HCT116 (cell line): ENCODE measurements at regions not wholly inside any gene's neighbourhood (a gene's known extent, or its start where the extent isn't known, plus 50 kb on each side); places are given as distances from the start of the nearest gene placed in this dataset.
A peak's percentile ranks its signal among the peaks of the same experiment; 100 is the strongest.

ENCODE experiments used
- ATAC-seq: fragments of 200-7000 bp; cut with Tn5 transposase; 2 replicates; pipeline ENCODE4 v1.9.1; 2020; ENCODE audit warnings: mild to moderate bottlenecking, moderate library complexity
- BruUV-seq: library from RNA; stranded (reverse); fragments of 400-500 nt; replicated peaks from 2 replicates; lab custom pipeline; 2021; lab: Mats Ljungman, UMichigan
- CTCF ChIA-PET: fragments of 300-600 bp; sonication (Branson Sonifier 250); formaldehyde crosslinking; loops from one replicate; lab custom pipeline; 2021; ENCODE audit warnings: antibody characterized with exemption; lab: Charles Lee
- POLR2A ChIA-PET: fragments of 300-600, 350-600 bp; sonication (Branson Sonifier 250); formaldehyde crosslinking; loops from one replicate; lab custom pipeline; 2021; ENCODE audit warnings: antibody characterized with exemption; lab: Charles Lee
- RAD21 ChIA-PET, 2 experiments: fragments of 300-600 bp; sonication (Branson Sonifier 250); formaldehyde crosslinking; loops; one replicate each; lab custom pipeline; 2023; ENCODE audit warnings: low total read pairs in 2 of 2; ENCODE audit not compliant: uncharacterized antibody in 2 of 2, unreplicated experiment in 2 of 2, low non-redundant PET in 1 of 2; lab: Charles Lee
- DNase-seq: peaks from one replicate; pipeline ENCODE4 v3.0.0-alpha.2; 2010; ENCODE audit warnings: low read depth, low spot score
- H2AFZ ChIP-seq: fragments of 200-600 bp; shearing (Covaris generic), sonication (generic); 2 replicates; pipeline ENCODE4 v1.6.1; 2017; ENCODE audit warnings: low read depth, mixed run types, mixed read lengths, antibody characterized with exemption, low read length; ENCODE audit not compliant: poor library complexity, severe bottlenecking
- H3K27ac ChIP-seq: 2 replicates; pipeline ENCODE4 v1.5.1; 2012; ENCODE audit warnings: low read depth, low read length
- H3K27me3 ChIP-seq: fragments of 200-600 bp; sonication (generic); 2 replicates; pipeline ENCODE4 v1.6.1; 2016; ENCODE audit warnings: mixed run types, low read length, mixed read lengths; ENCODE audit not compliant: insufficient read depth
- H3K36me3 ChIP-seq, 2 experiments: fragments of 200-500 bp in 1 of 2; fragments of 200-600 bp in 1 of 2; sonication (Bioruptor generic) in 1 of 2; sonication (generic) in 1 of 2; 2 replicates each; pipeline versions ENCODE4 v1.5.1 to v1.6.1; 2014 to 2016; ENCODE audit warnings: low read length in 2 of 2, inconsistent platforms in 1 of 2, mixed read lengths in 1 of 2, mixed run types in 1 of 2; ENCODE audit not compliant: insufficient read depth in 2 of 2, control insufficient read depth in 1 of 2
- H3K4me1 ChIP-seq, 2 experiments: fragments of 200-600 bp in 1 of 2; sonication (generic) in 1 of 2; 2 replicates each; pipeline versions ENCODE4 v1.5.1 to v1.6.1; 2012 to 2017; ENCODE audit warnings: low read length in 2 of 2, inconsistent platforms in 1 of 2, mild to moderate bottlenecking in 1 of 2, mixed read lengths in 1 of 2, mixed run types in 1 of 2, moderate library complexity in 1 of 2; ENCODE audit not compliant: insufficient read depth in 2 of 2, control insufficient read depth in 1 of 2
- H3K4me2 ChIP-seq: fragments of 200-600 bp; sonication (generic); 2 replicates; pipeline ENCODE4 v1.6.1; 2017; ENCODE audit warnings: mixed run types, low read length, mixed read lengths
- H3K4me3 ChIP-seq, 2 experiments: fragments of 200-600 bp in 1 of 2; sonication (generic) in 1 of 2; replicated peaks in 1 of 2; 2 replicates each; pipeline ENCODE4 v1.5.1; 2011 to 2016; ENCODE audit warnings: low read length in 2 of 2, control low read depth in 1 of 2, low read depth in 1 of 2, mild to moderate bottlenecking in 1 of 2, mixed read lengths in 1 of 2, mixed run types in 1 of 2
- H3K79me2 ChIP-seq: fragments of 200-600 bp; sonication (generic); 2 replicates; pipeline ENCODE4 v1.6.1; 2017; ENCODE audit warnings: mild to moderate bottlenecking, mixed run types, low read length, moderate library complexity, mixed read lengths; ENCODE audit not compliant: insufficient read depth
- H3K9ac ChIP-seq: fragments of 200-600 bp; sonication (generic); 2 replicates; pipeline ENCODE4 v1.6.1; 2016; ENCODE audit warnings: low read length, mixed read lengths
- H3K9me2 ChIP-seq: fragments of 200-600 bp; sonication (generic), shearing (Covaris generic); 2 replicates; pipeline ENCODE4 v1.6.1; 2017; ENCODE audit warnings: mixed run types, mild to moderate bottlenecking, moderate library complexity; ENCODE audit not compliant: insufficient read depth
- H3K9me3 ChIP-seq, 2 experiments: fragments of 200-500 bp in 1 of 2; fragments of 200-600 bp in 1 of 2; sonication (Bioruptor generic) in 1 of 2; sonication (generic) in 1 of 2; 2 replicates each; pipeline ENCODE4 v1.6.1; 2014 to 2017; ENCODE audit warnings: low read length in 2 of 2, mixed read lengths in 2 of 2, inconsistent platforms in 1 of 2, low read depth in 1 of 2, mild to moderate bottlenecking in 1 of 2, mixed run types in 1 of 2, moderate library complexity in 1 of 2; ENCODE audit not compliant: control insufficient read depth in 1 of 2, insufficient read depth in 1 of 2
- H4K20me1 ChIP-seq: fragments of 200-600 bp; sonication (generic), shearing (Covaris generic); 2 replicates; pipeline ENCODE4 v1.6.1; 2017; ENCODE audit warnings: mixed run types, mild to moderate bottlenecking, moderate library complexity; ENCODE audit not compliant: insufficient read depth
- CBX3 ChIP-seq: IDR thresholded peaks from 2 replicates; pipeline ENCODE4 v1.6.1; 2012; ENCODE audit warnings: low read depth
- CTCF ChIP-seq, 3 experiments: fragments of 200-600 bp in 1 of 3; sonication (generic) in 1 of 3; IDR thresholded peaks in 2 of 3; conservative IDR thresholded peaks in 1 of 3; 2 replicates each; pipeline ENCODE4 v1.5.1; 2012 to 2017; ENCODE audit warnings: low read depth in 2 of 3, low read length in 2 of 3, antibody characterized with exemption in 1 of 3, borderline replicate concordance in 1 of 3, control low read depth in 1 of 3, mild to moderate bottlenecking in 1 of 3, mixed read lengths in 1 of 3, mixed run types in 1 of 3, moderate library complexity in 1 of 3; ENCODE audit not compliant: insufficient read depth in 1 of 3
- EZH2 ChIP-seq: fragments of 200-600 bp; sonication (generic); IDR thresholded peaks from 2 replicates; pipeline ENCODE4 v1.6.1; 2017; ENCODE audit warnings: antibody characterized with exemption, mixed run types
- EZH2phosphoT487 ChIP-seq: fragments of 200-600 bp; IDR thresholded peaks from 2 replicates; pipeline ENCODE4 v1.6.1; 2018; ENCODE audit warnings: antibody characterized with exemption, borderline replicate concordance
- POLR2A ChIP-seq: IDR thresholded peaks from 2 replicates; pipeline ENCODE4 v1.7.0; 2011; ENCODE audit warnings: borderline replicate concordance; ENCODE audit not compliant: insufficient read depth, insufficient read length; ENCODE audit errors: extremely low read depth
- intact Hi-C: fragments of 100-400 bp; cut with micrococcal nuclease; formaldehyde crosslinking; loops from 2 replicates; pipeline ENCODE4 v1.10.0; 2022

- H3K4me1 ChIP-seq: no peaks in the 10 kb centered on the region
- no peak overlapping the region for H3K4me2 ChIP-seq
- TF ChIP-seq CBX3: no peak
- no peak for DNase-seq
- no peaks in the 10 kb centered on the region for H3K27me3 ChIP-seq
- no peaks in the 10 kb centered on the region for H3K9me3 ChIP-seq
- RAD21 ChIA-PET: no interaction called here
- no TSS peak for BruUV-seq
- no peak overlapping the region for H2AFZ ChIP-seq
- POLR2A ChIA-PET: no interaction called here
- CTCF ChIA-PET: no interaction called here
- no peaks in the 10 kb centered on the region for H4K20me1 ChIP-seq
- H3K27ac ChIP-seq: no peak overlapping the region
- H3K9ac ChIP-seq: no peak overlapping the region
- H3K79me2 ChIP-seq: no peaks in the 10 kb centered on the region
- H3K9me2 ChIP-seq: no peaks in the 10 kb centered on the region
- no peak for ATAC-seq
- intact Hi-C loops: no loop called here
- no peaks in the 10 kb centered on the region for H3K36me3 ChIP-seq
- no peak overlapping the region for H3K4me3 ChIP-seq
Observed at GRCh38 chr18:62655520-62656219, 59.7 kb upstream of the PHLPP1 start.

- Histone ChIP-seq H2AFZ (peak overlapping the region; percentile 41), H3K4me2 (no peak overlapping the region), H3K9ac (no peak overlapping the region), H3K4me1 (no peaks in the 10 kb centered on the region), H4K20me1 (no peaks in the 10 kb centered on the region), H3K9me2 (no peaks in the 10 kb centered on the region), H3K4me3 (no peak overlapping the region), H3K27ac (no peak overlapping the region), H3K9me3 (no peaks in the 10 kb centered on the region), H3K79me2 (no peaks in the 10 kb centered on the region), H3K36me3 (no peaks in the 10 kb centered on the region), H3K27me3 (no peaks in the 10 kb centered on the region)
- ChIA-PET CTCF (interaction anchor here (1.5 kb wide), 1 partner anchor 20 kb away, joined by 4 read pairs; no protein-coding TSS in a partner anchor), POLR2A (no interaction called here), RAD21 (no interaction called here)
- no peak for ATAC-seq
- no peak for TF ChIP-seq CTCF (IDR thresholded peaks at IDR 0.05 in 2 of 3, conservative IDR thresholded peaks at IDR 0.05 in 1 of 3; ENCODE audit: borderline replicate concordance in 1 of 3, insufficient read depth in 1 of 3, low read depth in 2 of 3, low read length in 2 of 3)
- TF ChIP-seq POLR2A: no peak
- no peak for TF ChIP-seq EZH2
- TF ChIP-seq EZH2phosphoT487: no peak
- no TSS peak for BruUV-seq
- intact Hi-C loops: no loop called here
- DNase-seq: no peak
Observed at GRCh38 chr18:62658028-62658427, 57.3 kb upstream of the PHLPP1 start.
